ENCODE measurements at regions not wholly inside any gene's neighbourhood (a gene's known extent, or its start where the extent isn't known, plus 50 kb on each side); places are given as distances from the start of the nearest gene placed in this dataset.
"Not testable (repeated sequence)": the region's sequence is repeated elsewhere in the genome, so short reads cannot be mapped to it uniquely, and the experiment has no call there.

DNA sequence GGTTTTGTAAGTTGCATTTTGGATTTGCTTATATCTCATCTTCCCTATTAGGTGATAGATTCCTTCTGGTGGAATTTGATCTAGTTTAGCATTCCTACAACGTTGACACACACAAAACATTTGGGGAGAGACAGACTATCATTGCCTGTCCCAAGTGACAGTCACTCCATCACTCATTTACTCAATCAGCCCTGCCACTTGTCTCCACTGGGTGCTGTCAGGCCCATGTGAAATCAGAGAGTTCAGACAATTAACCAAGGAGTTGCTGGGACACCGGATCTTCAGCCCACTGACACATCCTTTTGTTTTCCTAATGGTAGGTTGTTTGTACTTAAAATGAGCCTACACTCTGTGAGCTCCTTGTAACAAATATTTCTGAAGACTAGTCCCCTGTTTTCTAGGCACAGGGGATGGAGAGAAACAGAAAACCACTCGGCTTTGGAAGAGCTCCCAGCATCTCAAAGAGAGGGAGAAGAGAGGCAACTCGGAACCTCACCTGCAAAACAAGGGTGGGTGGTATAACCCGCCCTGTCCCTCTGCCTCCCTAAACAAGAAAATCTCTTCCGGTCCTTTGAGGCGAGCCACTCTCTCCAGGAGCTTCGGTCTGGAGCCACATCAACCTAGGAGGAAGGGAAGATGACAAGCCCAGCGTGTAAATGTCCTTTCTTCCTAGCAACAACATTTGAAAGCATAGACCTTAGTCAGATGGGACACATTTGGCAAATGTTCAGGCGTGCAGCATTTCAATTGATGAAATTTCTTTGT lies 440.9 kb upstream of the KLF12 start:
- DNase-seq (ENCODE audit: low read depth in 2 of 2): no peak

DNA sequence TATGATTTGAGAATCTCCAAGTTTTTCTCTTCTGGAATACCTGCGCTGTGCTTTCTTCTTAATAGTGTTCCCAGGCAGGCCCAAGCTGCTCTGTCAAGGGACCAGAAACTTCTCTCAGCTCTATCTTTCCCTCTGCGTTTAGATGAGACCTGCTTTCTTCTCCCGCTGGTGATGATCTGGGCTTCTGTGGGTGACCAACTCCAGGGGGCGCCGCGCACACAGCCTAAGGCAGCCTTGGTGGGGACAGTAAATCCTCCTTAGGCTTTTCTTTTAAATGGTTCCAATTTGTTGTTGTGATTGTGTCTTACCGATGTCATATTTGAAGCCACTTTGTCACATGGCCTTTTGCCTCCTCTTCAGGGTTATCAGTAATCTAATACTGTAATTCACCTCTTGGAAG lies 439.4 kb upstream of the KLF12 start:
- DNase-seq (ENCODE audit: low read depth in 2 of 2): no peak

DNA sequence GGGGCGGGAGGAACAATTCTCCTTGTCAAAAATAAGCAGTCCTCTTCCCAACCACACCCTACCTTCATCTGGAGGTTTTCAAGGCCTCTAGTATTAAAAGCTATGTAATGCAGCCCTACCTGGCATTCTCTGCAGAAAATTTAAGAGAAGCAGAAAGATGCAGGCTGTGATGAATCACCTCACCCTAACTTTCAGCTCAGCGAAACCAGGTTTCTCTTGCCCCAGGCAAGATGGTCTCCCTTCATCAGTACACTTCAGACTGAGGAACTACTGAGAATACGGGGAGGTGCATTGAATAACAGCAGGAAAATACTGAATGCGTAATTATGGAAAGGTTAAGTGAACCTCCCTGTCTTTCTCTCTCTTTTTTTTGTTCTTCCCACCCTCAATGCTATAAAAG lies 437.6 kb upstream of the KLF12 start:
- DNase-seq (ENCODE audit: low read depth in 2 of 2): no peak

DNA sequence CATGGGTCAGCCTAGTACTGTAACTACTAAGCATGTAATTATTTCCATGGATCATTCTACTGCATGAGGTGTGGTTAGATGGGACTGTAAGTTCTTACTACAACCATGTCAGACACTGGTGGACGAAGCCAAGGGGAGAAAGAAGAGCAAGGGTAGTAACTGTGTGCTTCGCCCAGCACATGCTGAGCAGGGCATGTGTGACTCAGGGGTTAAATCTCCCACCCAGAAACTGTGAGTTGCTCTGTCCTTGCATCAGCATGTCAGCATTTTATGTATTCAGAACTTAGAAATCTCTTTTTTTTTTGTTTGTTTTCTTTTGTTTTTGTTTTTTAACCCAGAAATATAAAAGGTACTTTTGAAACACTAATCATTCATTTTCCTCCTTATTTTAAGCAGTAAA lies 436.6 kb upstream of the KLF12 start:
- DNase-seq (ENCODE audit: low read depth in 2 of 2): no peak

DNA sequence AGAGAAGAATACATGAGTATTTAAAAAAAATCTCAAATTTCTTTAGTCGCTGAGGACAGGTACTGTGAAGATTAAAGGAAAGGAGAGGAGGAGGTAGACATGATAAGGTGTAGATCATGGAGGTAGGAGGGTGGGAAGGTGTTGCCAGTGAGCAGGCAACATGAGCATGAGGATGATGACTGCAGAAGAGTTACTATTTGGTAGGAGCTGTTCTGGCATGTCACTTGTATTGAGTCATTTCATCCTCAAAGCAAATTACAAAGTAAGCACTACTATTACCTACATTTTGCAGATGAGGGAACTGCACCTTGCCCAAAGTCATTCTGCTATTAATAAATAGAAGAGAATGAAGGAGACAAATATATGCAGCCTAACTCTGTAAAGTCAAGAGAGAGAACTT lies 435.8 kb upstream of the KLF12 start:
- DNase-seq (ENCODE audit: low read depth in 2 of 2): no peak

DNA sequence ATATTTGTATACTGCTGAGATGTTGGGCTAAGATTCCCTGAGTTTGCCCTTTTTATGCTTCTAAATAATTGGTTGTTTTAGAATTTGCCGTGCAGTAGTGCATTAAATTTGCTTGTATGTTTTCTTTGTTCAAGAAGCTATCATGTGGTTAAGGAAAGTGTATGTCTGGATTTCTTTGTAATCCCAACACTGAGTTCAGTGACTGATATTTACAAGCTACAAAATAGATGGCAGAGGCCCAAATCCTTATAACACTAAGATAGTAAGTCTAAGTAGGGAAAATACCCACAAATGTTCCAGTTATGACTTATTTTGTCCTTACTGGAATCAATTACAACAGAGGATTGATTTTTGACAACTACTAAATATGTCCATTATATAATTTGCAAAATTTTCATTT lies 435.0 kb upstream of the KLF12 start:
- no peak for DNase-seq (ENCODE audit: low read depth in 2 of 2)

DNA sequence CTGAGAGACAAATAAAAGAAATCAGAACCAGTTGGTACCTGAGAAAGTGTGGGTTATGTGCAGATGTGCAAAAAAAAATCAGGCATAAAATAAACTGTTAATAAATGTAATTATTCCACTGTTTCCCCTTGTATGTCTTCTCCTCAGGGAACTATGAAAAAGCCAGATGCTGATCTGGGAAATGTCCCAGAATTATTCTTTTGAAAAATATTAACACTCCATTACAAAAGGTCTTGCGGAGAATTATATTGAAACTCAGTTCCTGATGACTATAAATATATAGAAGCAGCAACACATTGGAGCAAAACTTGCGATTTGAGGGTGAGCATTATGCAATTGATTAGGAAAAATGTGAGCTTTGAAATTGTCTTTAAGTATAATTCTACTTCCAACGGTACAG lies 433.3 kb upstream of the KLF12 start:
- no peak for DNase-seq (ENCODE audit: low read depth in 2 of 2)

DNA sequence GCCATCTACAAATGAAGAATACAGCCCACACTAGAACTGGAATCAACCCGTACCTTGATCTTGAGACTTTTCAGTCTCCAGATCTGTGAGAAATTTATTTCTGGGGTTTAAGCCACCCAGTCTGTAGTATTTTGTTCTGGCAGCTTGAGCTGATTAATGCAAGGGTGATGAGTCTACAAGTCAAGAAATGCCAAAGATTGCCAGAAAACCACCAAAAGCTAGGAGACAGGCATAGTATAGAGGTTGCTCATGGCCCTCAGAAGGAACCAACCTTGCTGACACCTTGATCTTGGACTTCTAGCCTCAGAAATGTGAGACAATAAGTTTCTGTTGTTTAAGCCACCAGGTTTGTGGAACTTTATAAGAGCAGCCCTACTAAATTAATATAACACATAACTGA lies 428.2 kb upstream of the KLF12 start:
- DNase-seq (ENCODE audit: low read depth in 2 of 2): no peak

DNA sequence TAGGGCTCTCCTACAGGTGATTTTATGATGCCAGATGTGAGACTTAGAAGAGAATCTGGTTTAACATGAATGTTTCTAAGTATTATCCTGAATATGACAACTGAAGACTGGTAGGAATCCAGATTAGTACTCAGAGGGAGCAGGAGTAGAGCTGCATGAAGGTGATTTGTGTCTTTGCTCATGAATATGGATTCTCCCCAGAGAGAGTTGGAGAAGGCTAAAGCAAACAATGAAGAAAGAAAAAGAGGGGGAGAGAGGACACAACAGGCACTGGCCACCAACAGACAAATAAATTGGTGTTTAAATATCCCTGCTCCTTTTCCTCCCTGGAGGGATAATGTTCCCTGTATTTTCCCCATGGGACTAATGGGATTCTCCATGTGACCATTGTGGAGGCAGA lies 427.0 kb upstream of the KLF12 start:
- DNase-seq (ENCODE audit: low read depth in 2 of 2): no peak

DNA sequence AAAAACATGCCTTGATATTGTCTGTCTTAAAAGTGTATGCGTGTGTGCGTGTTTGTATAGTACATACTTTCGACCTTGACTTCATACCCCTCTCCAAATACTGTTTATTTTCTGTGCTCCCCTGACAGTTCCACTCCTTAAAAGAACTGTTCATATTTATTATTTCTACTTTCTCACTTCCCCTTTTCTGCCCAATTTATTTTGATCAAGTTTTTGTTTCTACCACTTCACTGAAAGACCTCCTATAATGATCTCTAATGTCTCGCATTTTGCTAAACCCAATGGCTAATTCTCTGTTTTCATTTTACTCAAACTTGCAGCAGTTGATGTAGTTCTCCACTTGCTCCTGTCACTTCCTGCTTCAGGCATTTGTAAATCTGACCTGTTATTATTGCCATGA lies 426.1 kb upstream of the KLF12 start:
- no peak for DNase-seq (ENCODE audit: low read depth in 2 of 2)

DNA sequence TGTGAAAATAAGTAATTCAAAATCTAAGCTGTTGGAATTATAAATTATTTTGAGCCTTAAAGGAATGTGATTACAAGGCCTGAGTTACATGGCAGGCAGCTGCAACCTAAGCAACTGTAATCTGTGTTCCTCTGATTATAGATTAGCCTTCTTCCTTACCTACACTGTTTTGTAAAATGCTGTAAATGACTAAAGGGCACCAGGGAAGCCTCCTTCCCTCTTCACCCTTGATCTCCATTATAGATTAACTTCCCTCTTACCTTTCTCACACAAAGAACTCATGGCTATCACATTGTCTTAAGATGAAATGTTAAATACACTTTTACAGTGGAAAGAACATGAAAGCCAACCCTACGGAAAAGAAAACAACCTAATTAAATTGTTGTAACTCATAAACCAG lies 423.7 kb upstream of the KLF12 start:
- no peak for DNase-seq (ENCODE audit: low read depth in 2 of 2)

DNA sequence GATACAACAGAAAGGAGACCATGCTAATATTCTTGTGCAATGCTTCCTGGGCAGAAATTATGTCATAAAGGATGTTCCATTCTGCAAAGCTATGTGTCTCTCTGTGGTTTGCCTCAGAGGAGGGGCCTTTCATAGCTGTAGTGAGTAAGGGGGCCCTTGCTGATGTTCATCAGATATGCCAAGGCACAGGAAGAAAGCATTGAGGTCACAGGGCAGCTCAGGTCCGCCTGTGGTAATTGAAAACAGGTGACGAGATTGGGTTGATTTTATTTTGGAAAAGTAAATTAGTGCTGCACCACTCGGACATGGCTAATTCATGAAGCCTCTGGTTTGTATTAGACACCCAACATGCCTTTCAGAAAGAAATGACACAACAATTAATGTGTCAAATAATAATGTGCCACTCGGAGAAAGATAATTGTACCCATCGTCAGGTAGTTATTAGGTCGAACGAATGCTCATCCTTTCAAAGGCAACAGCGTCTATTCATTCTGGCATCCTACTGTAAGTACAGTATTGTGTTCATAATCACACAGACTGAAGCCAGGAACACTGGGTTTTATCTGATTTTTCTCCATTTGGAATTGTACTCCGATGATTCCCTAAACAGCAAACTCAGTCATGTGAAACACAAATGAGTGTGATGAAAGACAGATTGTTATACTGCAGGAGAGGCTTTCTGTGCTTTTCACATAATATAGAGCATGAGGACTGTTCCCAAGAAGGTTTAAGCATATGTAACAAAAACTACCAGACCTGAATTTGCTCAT lies 421.6 kb upstream of the KLF12 start:
- no peak for DNase-seq (ENCODE audit: low read depth in 2 of 2)

DNA sequence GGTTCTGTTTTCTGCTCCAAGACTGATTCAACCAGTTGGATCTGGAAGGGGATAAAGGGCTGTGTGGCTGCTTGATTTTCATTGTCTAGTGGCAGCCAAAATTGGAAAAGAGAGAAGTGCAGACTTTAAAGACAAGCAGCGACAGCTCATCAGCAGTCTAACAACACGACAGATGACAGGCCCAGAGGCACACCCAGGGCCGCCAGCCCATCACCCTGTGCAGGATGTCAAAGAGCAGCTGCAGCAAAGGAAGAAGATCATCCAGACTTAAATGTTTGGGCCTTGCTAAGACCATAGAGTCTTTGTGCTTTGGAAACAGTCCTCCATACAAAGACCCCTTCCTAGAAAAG lies 421.0 kb upstream of the KLF12 start:
- no peak for DNase-seq (ENCODE audit: low read depth in 2 of 2)

DNA sequence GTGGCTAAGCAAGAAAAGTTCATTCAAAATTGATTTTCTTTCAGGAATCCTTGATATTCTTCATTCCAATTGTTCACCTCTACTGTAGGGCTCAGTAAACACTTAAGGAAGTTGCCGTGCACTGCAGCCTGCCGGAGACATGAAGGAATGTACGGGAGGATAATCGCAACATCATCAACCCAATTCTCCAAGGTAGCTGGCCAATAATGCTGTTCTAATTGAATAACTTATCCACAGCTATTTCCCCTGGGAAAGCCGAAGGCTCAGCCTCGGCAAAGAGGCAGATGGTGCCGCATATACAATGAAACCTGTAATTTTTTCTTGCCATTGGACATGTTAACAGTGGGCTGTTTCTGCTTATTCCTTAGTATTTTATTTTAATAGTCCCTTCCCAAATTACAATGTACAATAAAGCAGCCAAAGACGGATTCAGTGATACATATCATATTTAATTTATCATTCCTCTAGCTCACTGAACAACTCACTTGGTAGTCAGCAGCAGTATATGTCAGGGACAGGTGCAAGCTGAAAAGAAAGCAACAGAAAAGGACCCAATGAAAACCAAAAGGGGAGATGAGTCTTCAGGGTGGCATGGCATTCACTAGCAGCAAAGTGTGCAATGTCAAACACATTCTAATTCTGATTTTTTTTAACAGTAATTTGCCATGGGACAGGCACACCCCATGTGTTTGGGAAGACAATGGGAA lies 420.5 kb upstream of the KLF12 start:
- no peak for DNase-seq (ENCODE audit: low read depth in 2 of 2)

DNA sequence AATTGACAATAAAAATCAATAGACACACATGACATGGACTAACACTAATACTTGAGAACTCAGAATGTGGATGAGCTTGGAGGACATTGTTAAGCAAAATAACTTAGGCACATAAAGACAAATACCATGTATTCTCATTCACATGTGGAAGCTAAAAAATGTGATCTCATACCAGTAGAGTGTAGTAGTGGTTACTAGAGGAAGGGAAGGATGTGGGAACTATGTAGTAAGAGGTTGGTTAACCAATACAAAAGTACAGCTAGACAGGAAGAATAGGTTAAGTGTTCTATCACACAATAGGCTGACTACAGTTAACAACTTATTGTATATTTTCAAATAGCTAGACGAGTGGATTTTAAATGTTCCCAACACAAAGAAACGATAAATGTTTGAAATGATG lies 415.8 kb upstream of the KLF12 start:
- DNase-seq (ENCODE audit: low read depth in 2 of 2): no peak

DNA sequence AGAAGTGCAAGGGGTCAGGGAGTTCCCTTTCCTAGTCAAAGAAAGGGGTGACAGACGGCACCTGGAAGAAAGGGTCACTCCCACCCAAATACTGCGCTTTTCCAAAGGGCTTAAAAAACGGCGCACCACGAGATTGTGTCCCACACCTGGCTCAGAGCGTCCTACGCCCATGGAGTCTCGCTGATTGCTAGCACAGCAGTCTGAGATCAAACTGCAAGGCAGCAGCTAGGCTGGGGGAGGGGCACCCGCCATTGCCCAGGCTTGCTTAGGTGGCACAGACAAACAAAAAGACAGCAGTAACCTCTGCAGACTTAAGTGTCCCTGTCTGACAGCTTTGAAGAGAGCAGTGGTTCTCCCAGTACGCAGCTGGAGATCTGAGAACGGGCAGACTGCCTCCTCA lies 402.4 kb upstream of the KLF12 start:
- DNase-seq (ENCODE audit: low read depth in 2 of 2): not testable (repeated sequence)

DNA sequence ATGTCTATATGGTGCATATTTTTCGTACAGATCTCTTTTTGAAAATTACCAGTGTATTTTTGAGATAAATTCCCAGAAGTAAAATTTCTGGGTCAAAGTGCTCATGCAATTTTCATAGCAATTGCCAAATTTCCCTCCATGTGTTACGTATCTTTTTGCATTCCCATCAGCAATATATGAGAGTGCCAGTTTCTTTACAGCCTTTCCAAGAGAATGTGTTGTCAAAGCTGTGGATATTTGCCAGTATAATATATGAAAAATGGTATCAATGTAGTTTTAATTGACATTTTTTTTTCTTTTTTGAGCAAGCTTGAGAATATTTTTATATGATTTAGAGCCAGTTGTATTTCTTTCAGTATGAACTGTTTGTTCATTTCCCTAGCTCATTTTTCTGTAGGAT lies 399.0 kb upstream of the KLF12 start:
- DNase-seq (ENCODE audit: low read depth in 2 of 2): no peak

DNA sequence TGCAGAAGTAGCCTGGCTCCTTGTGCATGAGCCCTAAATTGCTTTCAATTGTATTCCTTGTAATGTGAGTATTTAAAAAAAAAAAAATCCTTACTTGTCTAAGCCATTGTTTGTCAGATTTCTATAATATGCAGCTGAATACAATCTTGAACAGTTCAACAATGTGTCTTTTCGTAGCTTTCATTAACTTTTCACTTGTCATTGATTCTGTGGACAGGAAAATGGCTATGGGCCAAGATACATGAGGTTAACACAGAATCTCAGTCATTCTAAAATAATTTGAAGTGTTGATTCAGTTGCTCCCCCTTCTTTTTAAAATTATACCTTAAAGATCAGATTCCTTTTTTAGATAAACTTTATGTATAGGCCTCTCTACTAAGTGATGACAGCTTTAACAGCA lies 395.8 kb upstream of the KLF12 start:
- no peak for DNase-seq (ENCODE audit: low read depth in 2 of 2)

DNA sequence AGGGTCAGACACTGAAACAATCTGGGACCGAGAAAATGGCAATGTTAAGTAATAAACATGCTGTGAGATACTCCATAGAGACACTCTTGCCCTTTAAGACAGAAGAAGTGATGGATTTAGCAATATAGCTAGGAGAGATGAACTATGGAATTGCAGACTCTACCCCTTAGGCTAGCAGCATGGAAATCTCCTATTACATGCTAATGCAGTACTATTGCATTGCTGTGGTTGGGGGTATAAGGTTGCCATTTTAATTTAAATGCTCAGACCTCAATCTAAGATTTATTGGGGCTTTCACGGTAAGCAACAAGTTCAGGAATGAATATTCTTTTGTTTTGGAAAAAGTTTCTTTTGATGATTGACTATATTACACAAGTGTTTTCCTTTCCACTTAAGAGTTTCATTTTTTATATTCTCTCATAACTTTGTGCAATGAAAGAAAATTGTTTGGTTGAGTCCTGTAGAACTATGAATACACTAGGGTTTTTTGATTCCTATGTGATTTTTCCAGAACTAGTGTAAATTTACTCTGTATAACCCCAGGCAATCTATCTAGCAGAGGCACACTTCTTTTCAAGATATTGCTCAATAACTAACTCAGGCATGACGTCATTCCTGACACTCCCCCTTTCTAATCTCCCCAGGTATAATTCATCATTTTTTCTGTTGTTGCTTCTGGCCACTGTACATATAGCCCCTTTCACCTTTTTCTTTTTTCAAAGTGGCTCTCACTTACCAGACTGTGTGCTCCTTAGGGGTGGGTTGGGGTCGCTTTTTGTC lies 394.7 kb upstream of the KLF12 start:
- no peak for DNase-seq (ENCODE audit: low read depth in 2 of 2)

DNA sequence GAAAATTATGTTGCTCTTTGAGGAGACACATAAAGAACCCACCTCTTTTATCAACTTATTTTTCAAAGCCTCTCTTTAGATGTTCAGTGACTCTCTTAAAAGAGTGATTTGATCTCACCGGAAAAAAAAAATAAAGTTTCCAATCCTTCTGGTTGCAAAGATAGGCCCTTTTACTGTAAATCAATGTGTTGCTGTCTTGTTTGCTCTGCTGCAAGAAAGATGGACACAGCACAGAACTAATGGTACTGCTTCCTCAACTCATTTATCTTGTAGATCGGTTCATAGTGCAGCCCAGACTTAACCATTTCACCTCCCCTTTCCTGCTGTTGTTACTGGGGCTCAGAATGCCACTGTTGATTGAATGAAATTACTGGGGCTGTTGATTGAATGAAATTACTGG lies 388.9 kb upstream of the KLF12 start:
- DNase-seq (ENCODE audit: low read depth in 2 of 2): no peak

DNA sequence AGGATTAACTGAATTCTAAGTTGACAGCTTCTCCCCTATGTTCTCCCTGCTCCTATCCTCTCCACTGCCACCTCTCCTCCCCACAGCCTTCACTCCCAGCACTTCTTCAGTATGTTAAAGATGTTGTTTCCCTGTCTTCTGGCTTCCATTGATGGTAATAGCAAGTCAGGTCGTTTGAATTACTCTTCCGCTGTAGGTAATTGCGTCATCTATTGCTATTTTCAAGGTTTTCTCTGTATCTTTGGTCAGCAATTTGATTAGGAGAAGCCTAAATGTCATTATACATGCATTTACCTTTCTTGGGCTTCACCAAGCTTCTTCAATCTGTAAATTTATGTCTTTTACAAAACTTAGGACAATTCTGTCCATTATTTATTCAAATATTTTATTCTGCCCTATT lies 377.3 kb upstream of the KLF12 start:
- DNase-seq (ENCODE audit: low read depth in 2 of 2): no peak

DNA sequence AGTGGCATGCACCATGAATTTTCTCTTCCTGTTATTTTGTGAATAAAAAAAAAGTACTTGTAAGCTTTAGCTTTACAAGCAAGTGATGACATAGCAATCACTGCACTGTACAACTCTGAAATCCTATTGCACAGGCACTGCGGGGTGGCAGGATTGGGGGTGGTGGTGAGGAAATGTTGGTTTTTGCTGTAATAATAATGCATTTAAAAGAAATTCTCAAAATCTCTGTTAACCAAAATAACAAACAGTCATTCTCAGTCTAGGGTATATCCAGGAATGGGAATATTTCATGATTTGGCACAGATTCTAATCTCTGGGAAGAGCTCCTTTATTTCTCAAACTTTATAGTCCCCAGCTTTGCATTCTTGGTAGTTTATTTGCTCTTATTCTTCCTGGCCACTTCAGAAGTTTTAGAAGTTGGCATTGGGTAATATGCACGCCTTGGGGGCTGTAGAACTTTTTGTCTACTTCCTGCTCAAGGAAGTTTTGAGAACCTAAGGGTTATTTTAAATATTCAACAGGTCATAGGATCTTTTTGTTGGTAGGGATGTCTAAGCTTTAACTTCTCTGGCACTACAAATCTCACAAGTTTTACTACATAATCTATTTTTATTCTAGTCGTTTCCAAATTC lies 353.0 kb upstream of the KLF12 start:
- no peak for DNase-seq (ENCODE audit: low read depth in 2 of 2)

Measured in stimulated activated CD4-positive, alpha-beta T cell treated with anti-CD3 and anti-CD28 coated beads, Interleukin-1b, Interleukin-23, amount 100 ng/mL, for 4 hours (primary cell).